LNCaP clone FGC (cell line): ENCODE measurements at regions not wholly inside any gene's neighbourhood (a gene's known extent, or its start where the extent isn't known, plus 50 kb on each side); places are given as distances from the start of the nearest gene placed in this dataset.

Experiments
- DNase-seq: peaks from one replicate; pipeline ENCODE4 v3.0.0-alpha.2; 2011; ENCODE audit warnings: low read depth
- H3K4me3 ChIP-seq: 2 replicates; pipeline ENCODE4 v1.5.1; 2011; ENCODE audit warnings: mild to moderate bottlenecking, low read depth, low read length, control low read depth
- CTCF ChIP-seq: IDR thresholded peaks from 2 replicates; pipeline ENCODE4 v1.5.1; 2012; ENCODE audit warnings: mild to moderate bottlenecking; ENCODE audit not compliant: control insufficient read depth, insufficient read depth; ENCODE audit errors: extremely low read depth

GRCh38 chr5:50947906-50948683, 281.7 kb downstream of the PARP8 start:
- H3K4me3 ChIP-seq, result no peak overlapping the region
- no peak for TF ChIP-seq CTCF
- no peak for DNase-seq

GRCh38 chr5:50953290-50953689, 286.9 kb downstream of the PARP8 start:
- no peak for DNase-seq
- TF ChIP-seq CTCF, result no peak

GRCh38 chr5:50958852-50959457, 292.5 kb downstream of the PARP8 start:
- TF ChIP-seq CTCF, result peak; percentile 69
- DNase-seq, result peak; percentile 17
- H3K4me3 ChIP-seq, result no peak overlapping the region

More at GRCh38 chr5:50953290-50953689, 286.9 kb downstream of the PARP8 start:
- no peak overlapping the region for H3K4me3 ChIP-seq

- peak; percentile 13 for DNase-seq
- H3K4me3 ChIP-seq, result peak overlapping the region; percentile 44
- TF ChIP-seq CTCF, result peak; percentile 100
These were observed 296.8 kb downstream of the PARP8 start for GRCh38 chr5:50962934-50963872.

GRCh38 chr5:50963971-50964745, 297.7 kb downstream of the PARP8 start:
- no peak overlapping the region for H3K4me3 ChIP-seq
- no peak for DNase-seq
- TF ChIP-seq CTCF, result no peak
